ENCODE measurements at regions not wholly inside any gene's neighbourhood (a gene's known extent, or its start where the extent isn't known, plus 50 kb on each side); places are given as distances from the start of the nearest gene placed in this dataset.

- Histone ChIP-seq H3K4me2 (ENCODE audit: low read length) (no peak overlapping the region), H3K9me2 (ENCODE audit: low read depth, low read length) (no peaks in the 10 kb centered on the region), H3K36me3 (ENCODE audit: insufficient read depth, low read length) (no peaks in the 10 kb centered on the region), H3K4me3 (ENCODE audit: low read depth, low read length, poor library complexity, severe bottlenecking) (no peak overlapping the region), H3K27ac (ENCODE audit: low read depth, low read length, poor library complexity, severe bottlenecking) (no peak overlapping the region), H3K27me3 (ENCODE audit: insufficient read depth, low read length) (no peaks in the 10 kb centered on the region), H3K9me3 (ENCODE audit: low read length) (no peaks in the 10 kb centered on the region), H3K9ac (ENCODE audit: low read length) (no peak overlapping the region), H3F3A (ENCODE audit: insufficient read depth, low read length) (no peaks in the 10 kb centered on the region), H2AFZ (ENCODE audit: low read length) (no peak overlapping the region), H3K79me2 (ENCODE audit: insufficient read depth, low read length) (no peaks in the 10 kb centered on the region), H3K4me1 (ENCODE audit: insufficient read depth, low read length, severe bottlenecking) (no peaks in the 10 kb centered on the region), H4K20me1 (ENCODE audit: insufficient read depth, low read length) (no peaks in the 10 kb centered on the region)
- TF ChIP-seq CTCF (IDR thresholded peaks at IDR 0.05; ENCODE audit: low read length) (no peak), EZH2 (IDR thresholded peaks at IDR 0.05; ENCODE audit: borderline replicate concordance, low read length) (no peak)
Observed at GRCh38 chr9:7340451-7340850, 459.1 kb downstream of the DMAC1 start.

GRCh38 chr9:7338586-7339281 lies 460.8 kb downstream of the DMAC1 start:
- no peaks in the 10 kb centered on the region for H3F3A ChIP-seq (ENCODE audit: insufficient read depth, low read length)
- no peak overlapping the region for H2AFZ ChIP-seq (ENCODE audit: low read length)
- H3K9me3 ChIP-seq (ENCODE audit: low read length), result no peaks in the 10 kb centered on the region
- no peak overlapping the region for H3K27ac ChIP-seq (ENCODE audit: low read depth, low read length, poor library complexity, severe bottlenecking)
- H4K20me1 ChIP-seq (ENCODE audit: insufficient read depth, low read length), result no peaks in the 10 kb centered on the region
- no peaks in the 10 kb centered on the region for H3K36me3 ChIP-seq (ENCODE audit: insufficient read depth, low read length)
- H3K4me1 ChIP-seq (ENCODE audit: insufficient read depth, low read length, severe bottlenecking), result no peaks in the 10 kb centered on the region
- H3K79me2 ChIP-seq (ENCODE audit: insufficient read depth, low read length), result no peaks in the 10 kb centered on the region
- no peaks in the 10 kb centered on the region for H3K9me2 ChIP-seq (ENCODE audit: low read depth, low read length)
- H3K27me3 ChIP-seq (ENCODE audit: insufficient read depth, low read length), result no peaks in the 10 kb centered on the region
- no peak for TF ChIP-seq EZH2 (IDR thresholded peaks at IDR 0.05; ENCODE audit: borderline replicate concordance, low read length)
- TF ChIP-seq CTCF (IDR thresholded peaks at IDR 0.05; ENCODE audit: low read length), result no peak
- no peak overlapping the region for H3K4me3 ChIP-seq (ENCODE audit: low read depth, low read length, poor library complexity, severe bottlenecking)
- no peak overlapping the region for H3K4me2 ChIP-seq (ENCODE audit: low read length)
- H3K9ac ChIP-seq (ENCODE audit: low read length), result no peak overlapping the region

- TF ChIP-seq CTCF (IDR thresholded peaks at IDR 0.05; ENCODE audit: low read length), result no peak
- TF ChIP-seq EZH2 (IDR thresholded peaks at IDR 0.05; ENCODE audit: borderline replicate concordance, low read length), result no peak
- no peak overlapping the region for H3K27ac ChIP-seq (ENCODE audit: low read depth, low read length, poor library complexity, severe bottlenecking)
- H3K9ac ChIP-seq (ENCODE audit: low read length), result no peak overlapping the region
- H3K79me2 ChIP-seq (ENCODE audit: insufficient read depth, low read length), result no peaks in the 10 kb centered on the region
- no peak overlapping the region for H3K4me3 ChIP-seq (ENCODE audit: low read depth, low read length, poor library complexity, severe bottlenecking)
- H3K27me3 ChIP-seq (ENCODE audit: insufficient read depth, low read length), result no peaks in the 10 kb centered on the region
- H3K36me3 ChIP-seq (ENCODE audit: insufficient read depth, low read length), result no peaks in the 10 kb centered on the region
- H3K9me3 ChIP-seq (ENCODE audit: low read length), result no peaks in the 10 kb centered on the region
- no peaks in the 10 kb centered on the region for H3K4me1 ChIP-seq (ENCODE audit: insufficient read depth, low read length, severe bottlenecking)
- H4K20me1 ChIP-seq (ENCODE audit: insufficient read depth, low read length), result no peaks in the 10 kb centered on the region
- H3K4me2 ChIP-seq (ENCODE audit: low read length), result no peak overlapping the region
- H2AFZ ChIP-seq (ENCODE audit: low read length), result no peak overlapping the region
- no peaks in the 10 kb centered on the region for H3K9me2 ChIP-seq (ENCODE audit: low read depth, low read length)
- H3F3A ChIP-seq (ENCODE audit: insufficient read depth, low read length), result no peaks in the 10 kb centered on the region
Observed at GRCh38 chr9:7336356-7337065, 463.1 kb downstream of the DMAC1 start.
